Fibroblast of lung (primary cell): ENCODE measurements at regions not wholly inside any gene's neighbourhood (a gene's known extent, or its start where the extent isn't known, plus 50 kb on each side); places are given as distances from the start of the nearest gene placed in this dataset.

Experiments used
- DNase-seq, 2 donors: peaks; one replicate each; pipeline versions ENCODE4 v3.0.0 to v3.0.0-alpha.2; 2010; ENCODE audit warnings: low read depth in 2 of 2
- H2AFZ ChIP-seq: 2 replicates; pipeline ENCODE4 v1.5.1; 2012; ENCODE audit warnings: low read length, control low read depth, inconsistent platforms
- H3K27ac ChIP-seq: 2 replicates; pipeline ENCODE4 v1.5.1; 2011; ENCODE audit warnings: low read length, control low read depth; ENCODE audit not compliant: insufficient read depth
- H3K27me3 ChIP-seq: 2 replicates; pipeline ENCODE4 v1.5.1; 2011; ENCODE audit warnings: mild to moderate bottlenecking, low read length; ENCODE audit not compliant: control insufficient read depth, insufficient read depth
- H3K36me3 ChIP-seq: 2 replicates; pipeline ENCODE4 v1.5.1; 2011; ENCODE audit warnings: low read length; ENCODE audit not compliant: control insufficient read depth, insufficient read depth
- H3K4me1 ChIP-seq: 2 replicates; pipeline ENCODE4 v1.5.1; 2011; ENCODE audit warnings: low read length; ENCODE audit not compliant: control insufficient read depth, insufficient read depth; ENCODE audit errors: extremely low read depth
- H3K4me2 ChIP-seq: 2 replicates; pipeline ENCODE4 v1.5.1; 2011; ENCODE audit warnings: low read length, control low read depth; ENCODE audit not compliant: insufficient read depth; ENCODE audit errors: extremely low read depth
- H3K4me3 ChIP-seq, 4 experiments: fragments of 200-600 bp in 1 of 4; sonication (generic) in 1 of 4; replicated peaks in 1 of 4; 2 replicates each; pipeline ENCODE4 v1.5.1; 2011 to 2016; ENCODE audit warnings: low read length in 4 of 4, low read depth in 3 of 4, mild to moderate bottlenecking in 3 of 4, control low read depth in 2 of 4, inconsistent platforms in 1 of 4, mixed read lengths in 1 of 4; ENCODE audit not compliant: insufficient read depth in 1 of 4; ENCODE audit errors: control extremely low read depth in 1 of 4
- H3K79me2 ChIP-seq: 2 replicates; pipeline ENCODE4 v1.5.1; 2012; ENCODE audit warnings: mild to moderate bottlenecking, low read length, inconsistent platforms; ENCODE audit not compliant: control insufficient read depth, insufficient read depth
- H3K9ac ChIP-seq: 2 replicates; pipeline ENCODE4 v1.5.1; 2011; ENCODE audit warnings: mild to moderate bottlenecking, low read length, control low read depth; ENCODE audit not compliant: insufficient read depth
- H3K9me3 ChIP-seq: 2 replicates; pipeline ENCODE4 v1.5.1; 2012; ENCODE audit warnings: low read depth, low read length; ENCODE audit not compliant: control insufficient read depth, insufficient read depth
- H4K20me1 ChIP-seq: 2 replicates; pipeline ENCODE4 v1.5.1; 2011; ENCODE audit warnings: low read length; ENCODE audit not compliant: control insufficient read depth, insufficient read depth; ENCODE audit errors: extremely low read depth
- EZH2 ChIP-seq: IDR thresholded peaks from 2 replicates; pipeline ENCODE4 v1.5.1; 2012; ENCODE audit warnings: low read length, control low read depth, mild to moderate bottlenecking; ENCODE audit errors: missing control alignments
- TF ChIP-seq, protein P1 (sequence below), 2 donors: IDR thresholded peaks in 1 of 2; conservative IDR thresholded peaks in 1 of 2; 1 replicate in 1 of 2; 2 replicates in 1 of 2; pipeline ENCODE4 v1.5.1; 2011 to 2012; ENCODE audit warnings: low read length in 2 of 2, control low read depth in 1 of 2, inconsistent platforms in 1 of 2, low read depth in 1 of 2, mild to moderate bottlenecking in 1 of 2

DNA sequence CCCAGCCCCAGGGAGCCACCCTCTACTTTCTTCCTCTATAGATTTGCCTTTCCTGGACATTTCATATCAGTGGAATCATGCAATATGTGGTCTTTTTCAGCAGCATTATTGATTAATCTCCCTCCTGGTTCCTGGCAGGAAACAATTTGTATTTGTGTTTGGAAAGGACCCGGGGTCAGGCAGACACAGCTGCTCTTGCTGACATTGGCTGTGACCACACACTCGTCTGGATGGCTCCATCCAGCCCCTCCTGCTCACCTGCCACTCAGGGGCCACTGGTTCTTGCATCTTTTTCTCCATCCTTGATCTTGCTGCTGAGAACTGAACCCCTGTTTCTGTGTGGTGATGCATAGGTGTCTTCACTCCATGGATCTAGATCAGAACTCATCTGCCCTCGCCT lies 176.6 kb upstream of the MKI67 start:
- no peaks in the 10 kb centered on the region for H3K79me2 ChIP-seq
- H3K4me3 ChIP-seq, result no peak overlapping the region
- no peak for DNase-seq
- H3K9ac ChIP-seq, result no peak overlapping the region
- H4K20me1 ChIP-seq, result no peaks in the 10 kb centered on the region
- no peaks in the 10 kb centered on the region for H3K27me3 ChIP-seq
- H3K27ac ChIP-seq, result no peak overlapping the region
- no peak overlapping the region for H3K4me2 ChIP-seq
- TF ChIP-seq, protein P1, sequence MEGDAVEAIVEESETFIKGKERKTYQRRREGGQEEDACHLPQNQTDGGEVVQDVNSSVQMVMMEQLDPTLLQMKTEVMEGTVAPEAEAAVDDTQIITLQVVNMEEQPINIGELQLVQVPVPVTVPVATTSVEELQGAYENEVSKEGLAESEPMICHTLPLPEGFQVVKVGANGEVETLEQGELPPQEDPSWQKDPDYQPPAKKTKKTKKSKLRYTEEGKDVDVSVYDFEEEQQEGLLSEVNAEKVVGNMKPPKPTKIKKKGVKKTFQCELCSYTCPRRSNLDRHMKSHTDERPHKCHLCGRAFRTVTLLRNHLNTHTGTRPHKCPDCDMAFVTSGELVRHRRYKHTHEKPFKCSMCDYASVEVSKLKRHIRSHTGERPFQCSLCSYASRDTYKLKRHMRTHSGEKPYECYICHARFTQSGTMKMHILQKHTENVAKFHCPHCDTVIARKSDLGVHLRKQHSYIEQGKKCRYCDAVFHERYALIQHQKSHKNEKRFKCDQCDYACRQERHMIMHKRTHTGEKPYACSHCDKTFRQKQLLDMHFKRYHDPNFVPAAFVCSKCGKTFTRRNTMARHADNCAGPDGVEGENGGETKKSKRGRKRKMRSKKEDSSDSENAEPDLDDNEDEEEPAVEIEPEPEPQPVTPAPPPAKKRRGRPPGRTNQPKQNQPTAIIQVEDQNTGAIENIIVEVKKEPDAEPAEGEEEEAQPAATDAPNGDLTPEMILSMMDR (conservative IDR thresholded peaks at IDR 0.05 in 1 of 2, IDR thresholded peaks at IDR 0.05 in 1 of 2; ENCODE audit: low read depth in 1 of 2, low read length in 2 of 2), result no peak
- no peak for TF ChIP-seq EZH2
- no peaks in the 10 kb centered on the region for H3K36me3 ChIP-seq
- no peak overlapping the region for H2AFZ ChIP-seq
- no peaks in the 10 kb centered on the region for H3K4me1 ChIP-seq
- no peaks in the 10 kb centered on the region for H3K9me3 ChIP-seq

DNA sequence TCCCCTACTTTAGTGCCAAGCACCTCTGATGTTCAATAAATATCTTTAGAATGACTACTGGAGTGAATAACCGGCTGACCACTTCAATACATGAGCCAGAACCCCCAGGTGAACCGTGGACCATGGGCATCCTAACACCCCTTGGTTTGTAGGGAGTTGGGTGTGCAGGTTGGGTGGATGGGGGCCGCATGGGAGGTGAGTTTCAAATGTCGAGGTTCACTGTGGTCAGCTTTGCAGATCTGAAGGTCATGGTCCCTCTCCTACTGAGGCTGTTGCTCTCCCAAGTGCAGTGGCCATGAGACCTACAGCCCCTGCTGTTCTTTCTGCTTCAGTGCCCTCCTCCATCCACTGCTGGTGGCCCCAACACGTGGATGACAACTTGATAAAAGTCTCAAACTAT lies 178.0 kb upstream of the MKI67 start:
- Histone ChIP-seq H3K9ac (no peak overlapping the region), H3K36me3 (no peaks in the 10 kb centered on the region), H3K27me3 (no peaks in the 10 kb centered on the region), H3K4me1 (no peaks in the 10 kb centered on the region), H3K79me2 (no peaks in the 10 kb centered on the region), H3K27ac (no peak overlapping the region), H4K20me1 (no peaks in the 10 kb centered on the region), H3K9me3 (no peaks in the 10 kb centered on the region), H3K4me2 (no peak overlapping the region), H3K4me3 (no peak overlapping the region), H2AFZ (no peak overlapping the region)
- no peak for DNase-seq
- TF ChIP-seq EZH2, result no peak
- TF ChIP-seq, protein P1 (conservative IDR thresholded peaks at IDR 0.05 in 1 of 2, IDR thresholded peaks at IDR 0.05 in 1 of 2; ENCODE audit: low read depth in 1 of 2, low read length in 2 of 2), result no peak

DNA sequence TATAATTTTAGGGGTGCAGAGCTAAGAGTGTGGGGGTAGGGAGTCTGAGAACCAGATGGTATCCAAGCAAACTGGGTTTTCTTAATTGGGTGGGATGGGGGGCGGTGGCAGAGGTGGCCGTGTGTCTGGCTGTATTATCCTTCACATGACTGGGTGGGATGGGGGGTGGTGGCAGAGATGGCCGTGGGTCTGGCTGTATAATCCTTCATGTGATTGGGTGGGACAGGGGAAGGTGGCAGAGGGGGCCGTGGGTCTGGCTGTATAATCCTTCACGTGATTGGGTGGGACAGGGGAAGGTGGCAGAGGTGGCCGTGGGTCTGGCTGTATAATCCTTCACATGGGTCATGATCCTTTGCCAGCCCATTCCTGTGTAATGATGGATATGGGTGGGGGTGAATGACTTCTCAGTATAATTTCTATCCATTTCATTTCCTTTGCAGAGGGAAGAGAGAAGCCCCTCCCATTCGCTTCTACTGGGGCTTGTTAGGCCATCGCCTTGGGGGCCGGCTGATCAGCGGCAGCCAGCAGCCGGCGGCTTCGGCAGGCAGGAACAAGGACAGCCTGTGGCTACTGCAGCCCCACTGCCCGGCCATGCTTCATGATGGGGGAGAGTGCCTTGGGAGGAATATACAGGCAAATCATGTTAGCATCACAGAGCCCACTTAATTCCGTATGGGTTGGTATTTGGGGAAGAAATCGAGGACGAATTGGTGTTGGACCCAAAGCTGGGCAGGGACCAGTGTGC lies 179.6 kb upstream of the MKI67 start:
- no peaks in the 10 kb centered on the region for H3K36me3 ChIP-seq
- H2AFZ ChIP-seq, result no peak overlapping the region
- no peak overlapping the region for H3K4me3 ChIP-seq
- no peak overlapping the region for H3K4me2 ChIP-seq
- DNase-seq, result no peak
- TF ChIP-seq, protein P1 (conservative IDR thresholded peaks at IDR 0.05 in 1 of 2, IDR thresholded peaks at IDR 0.05 in 1 of 2; ENCODE audit: low read depth in 1 of 2, low read length in 2 of 2), result no peak
- no peak for TF ChIP-seq EZH2
- H3K4me1 ChIP-seq, result no peaks in the 10 kb centered on the region
- H3K9me3 ChIP-seq, result no peaks in the 10 kb centered on the region
- H4K20me1 ChIP-seq, result no peaks in the 10 kb centered on the region
- no peak overlapping the region for H3K9ac ChIP-seq
- no peaks in the 10 kb centered on the region for H3K79me2 ChIP-seq
- H3K27ac ChIP-seq, result no peak overlapping the region
- no peaks in the 10 kb centered on the region for H3K27me3 ChIP-seq
